ENCODE measurements at regions not wholly inside any gene's neighbourhood (a gene's known extent, or its start where the extent isn't known, plus 50 kb on each side); places are given as distances from the start of the nearest gene placed in this dataset.

- Histone ChIP-seq H3T11ph (ENCODE audit: low read length) (no peak overlapping the region), H3K14ac (ENCODE audit: insufficient read depth, low read length) (no peak overlapping the region), H3K4me2 (ENCODE audit: insufficient read depth, insufficient read length, low read length) (no peak overlapping the region), H3K79me1 (ENCODE audit: insufficient read depth, low read depth, low read length, poor library complexity, severe bottlenecking) (no peaks in the 10 kb centered on the region), H3K18ac (ENCODE audit: insufficient read length, low read depth, low read length) (no peak overlapping the region), H3K23ac (ENCODE audit: insufficient read length, low read depth, low read length) (no peak overlapping the region), H4K5ac (ENCODE audit: insufficient read length, low read depth, low read length) (no peak overlapping the region), H2BK20ac (ENCODE audit: low read depth, low read length, poor library complexity, severe bottlenecking) (no peak overlapping the region), H2BK15ac (ENCODE audit: low read depth, low read length) (no peak overlapping the region), H2BK12ac (ENCODE audit: insufficient read length, low read depth, low read length) (no peak overlapping the region), H2BK5ac (ENCODE audit: insufficient read length, low read length) (no peak overlapping the region), H3K56ac (ENCODE audit: insufficient read length, low read depth, low read length) (no peak overlapping the region), H3K9me3 (ENCODE audit: control insufficient read depth, low read depth, low read length) (no peaks in the 10 kb centered on the region), H2AFZ (ENCODE audit: low read length) (no peak overlapping the region), H4K91ac (ENCODE audit: insufficient read length, low read depth, low read length) (no peak overlapping the region), H3K23me2 (ENCODE audit: insufficient read length, low read depth, low read length, poor library complexity, severe bottlenecking) (no peaks in the 10 kb centered on the region), H3K27me3 (ENCODE audit: insufficient read depth, low read length) (no peaks in the 10 kb centered on the region), H3K9ac (ENCODE audit: extremely low read depth, insufficient read length, low read length) (no peak overlapping the region), H3K27ac (ENCODE audit: insufficient read length, low read depth, low read length) (no peak overlapping the region), H2BK120ac (ENCODE audit: low read depth, low read length, poor library complexity, severe bottlenecking) (no peak overlapping the region), H4K20me1 (ENCODE audit: control insufficient read depth, insufficient read depth, insufficient read length) (no peaks in the 10 kb centered on the region), H3K4me1 (ENCODE audit: insufficient read depth, low read length) (no peaks in the 10 kb centered on the region; the same call in 1 of the 2 replicates), H2AK5ac (ENCODE audit: insufficient read length, low read length) (no peak overlapping the region), H3K79me2 (ENCODE audit: insufficient read depth, low read length) (no peaks in the 10 kb centered on the region), H3K4ac (ENCODE audit: low read depth, low read length) (no peak overlapping the region), H4K8ac (replicated peaks; ENCODE audit: insufficient read length, low read depth, low read length) (no peak overlapping the region)
- DNase-seq, result no peak
- H3K27ac Mint-ChIP-seq, result no peak overlapping the region
- no peaks in the 10 kb centered on the region for H3K36me3 Mint-ChIP-seq (ENCODE audit: insufficient read depth in 1 of 3, low read depth in 3 of 3)
- 0 out of 4 replicates have a peak, but pooled peaks cover 2 to 3% of the 10 kb centered on the region in 2 experiments for H3K4me1 Mint-ChIP-seq
- no CpG with 5 or more reads among the region's 4 CpGs for whole genome bisulfite sequencing (ENCODE audit: extremely low coverage, insufficient read length, low lambda C conversion rate)
- no peaks in the 10 kb centered on the region for H3K9me3 Mint-ChIP-seq
- H3K4me3 Mint-ChIP-seq, result no peak overlapping the region
- no peak for TF ChIP-seq CTCF (conservative IDR thresholded peaks at IDR 0.05)
- H3K27me3 Mint-ChIP-seq (ENCODE audit: low read depth), result no peaks in the 10 kb centered on the region
Measured at GRCh38 chr2:226327830-226328229, 471.8 kb downstream of the IRS1 start.

All from H9 (cell line).